Activated CD4-positive, alpha-beta T cell treated with anti-CD3 and anti-CD28 coated beads for 24 hours (primary cell): ENCODE measurements at regions not wholly inside any gene's neighbourhood (a gene's known extent, or its start where the extent isn't known, plus 50 kb on each side); places are given as distances from the start of the nearest gene placed in this dataset.

ENCODE experiments used
- DNase-seq, 2 donors: peaks; one replicate each; pipeline ENCODE4 v3.0.0-alpha.2; 2020; ENCODE audit warnings: low read depth in 2 of 2

DNA sequence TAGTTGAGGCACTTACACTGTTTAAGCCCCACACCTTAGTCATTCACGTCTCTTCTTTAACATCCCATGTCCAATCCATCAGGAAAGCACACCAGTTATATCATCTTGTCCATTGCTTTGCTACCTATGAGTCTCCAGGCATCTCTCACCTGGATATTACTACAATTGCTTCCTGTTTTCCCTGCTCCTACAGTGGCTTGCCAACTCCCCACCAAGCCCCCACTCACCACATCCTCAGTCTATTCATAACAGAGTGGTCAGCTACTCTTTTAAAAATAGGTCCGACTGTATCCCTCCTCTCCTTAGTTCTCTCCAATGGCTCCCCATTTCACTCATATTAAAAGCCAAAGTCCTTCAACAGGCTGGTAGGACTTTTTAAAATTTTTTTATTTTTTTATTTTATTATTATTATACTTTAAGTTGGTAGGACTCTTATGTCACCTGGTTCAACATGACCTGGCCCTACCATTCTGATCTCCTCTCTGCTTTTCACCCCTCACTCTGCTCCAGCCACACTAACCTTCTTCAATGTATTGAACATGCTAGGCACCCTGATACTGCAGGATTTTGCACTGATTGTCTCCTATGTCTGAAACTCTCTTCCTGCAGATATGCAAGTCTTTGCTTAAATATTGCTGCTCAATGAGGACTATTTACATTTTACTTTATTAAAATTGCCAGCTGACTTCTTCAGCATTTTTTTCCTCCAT, 253.2 kb downstream of the CYRIA start:
- no peak for DNase-seq

DNA sequence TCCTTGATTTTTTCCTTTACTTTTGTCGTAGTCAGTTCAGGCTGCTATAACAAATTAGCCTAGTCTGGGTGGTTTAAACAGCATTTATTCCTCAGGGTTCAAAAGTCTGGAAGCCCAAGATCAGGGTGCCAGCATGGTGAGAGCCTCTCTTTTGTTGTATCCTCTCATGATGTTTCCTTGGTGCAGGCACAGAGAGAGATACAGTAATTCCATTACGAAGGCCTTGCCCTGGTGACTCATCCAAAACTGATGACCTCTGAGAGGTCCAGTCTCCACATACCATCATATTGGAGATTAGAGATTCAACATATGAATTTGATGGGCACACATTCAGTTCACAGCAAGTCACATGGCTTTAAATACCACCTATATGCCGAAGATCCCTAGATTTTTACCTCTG, 253.8 kb downstream of the CYRIA start:
- DNase-seq = no peak

- DNase-seq = no peak
Observed at GRCh38 chr2:16409849-16410248, 255.8 kb downstream of the CYRIA start.

GRCh38 chr2:16409006-16409390, 256.6 kb downstream of the CYRIA start:
- DNase-seq = no peak

GRCh38 chr2:16408331-16409005, 257.2 kb downstream of the CYRIA start:
- no peak for DNase-seq

- no peak for DNase-seq
Observed at GRCh38 chr2:16407358-16407757, 258.3 kb downstream of the CYRIA start.

- DNase-seq = no peak
Observed at GRCh38 chr2:16406496-16407289, 258.9 kb downstream of the CYRIA start.

DNA sequence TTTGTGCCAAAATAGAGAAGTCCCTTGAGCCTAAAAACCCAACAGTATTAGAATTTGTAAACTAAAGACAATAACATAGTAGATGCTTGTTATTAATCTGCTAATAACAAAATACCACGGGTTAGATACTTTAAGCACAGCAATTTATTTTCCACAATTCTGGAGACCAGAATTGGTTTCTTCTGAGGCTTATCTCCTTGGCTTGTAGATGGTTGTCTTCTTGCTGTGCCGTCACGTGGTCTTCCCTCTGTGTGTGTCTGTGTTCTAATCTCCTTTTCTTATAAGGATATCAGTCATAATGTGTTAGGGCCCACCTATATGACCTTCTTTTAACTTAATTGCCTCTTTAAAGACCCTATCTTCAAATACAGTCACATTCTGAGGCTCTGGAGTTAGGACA, 260.1 kb downstream of the CYRIA start:
- no peak for DNase-seq

DNA sequence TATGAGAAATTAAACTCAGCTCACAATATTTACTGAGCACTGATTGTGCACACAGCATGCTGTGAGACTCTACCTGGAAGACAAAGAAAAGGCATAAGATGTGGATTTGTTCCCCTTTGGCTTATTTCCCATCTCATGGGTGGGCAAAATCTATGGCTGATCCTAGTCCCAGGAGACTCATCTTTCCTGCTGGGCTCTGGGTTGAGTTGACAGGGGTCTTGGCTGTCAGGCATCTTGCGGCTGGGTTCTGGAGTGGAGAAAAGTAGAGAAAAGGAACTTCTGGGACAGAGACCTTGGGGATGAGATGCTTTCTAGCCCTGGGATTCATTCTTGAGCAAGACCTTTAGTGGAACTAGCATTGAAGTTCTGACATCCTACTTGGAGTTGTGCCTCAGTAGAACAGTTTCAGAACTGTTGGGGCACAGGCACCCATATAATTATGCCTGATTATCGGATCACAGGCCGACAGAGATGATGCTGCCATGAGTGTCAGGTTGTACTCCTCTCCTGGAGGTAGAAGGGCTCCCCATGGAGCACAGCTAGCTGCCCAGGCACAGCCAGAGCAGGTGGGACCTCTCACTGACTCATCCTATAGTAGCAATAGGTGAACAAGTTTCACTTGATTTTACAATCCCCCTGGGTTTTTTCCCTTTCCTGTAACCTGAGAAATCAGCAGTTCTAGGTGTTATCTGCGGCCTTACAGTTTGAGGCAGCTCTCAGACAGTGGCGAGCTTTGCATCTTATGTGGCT, 260.9 kb downstream of the CYRIA start:
- DNase-seq = no peak

DNA sequence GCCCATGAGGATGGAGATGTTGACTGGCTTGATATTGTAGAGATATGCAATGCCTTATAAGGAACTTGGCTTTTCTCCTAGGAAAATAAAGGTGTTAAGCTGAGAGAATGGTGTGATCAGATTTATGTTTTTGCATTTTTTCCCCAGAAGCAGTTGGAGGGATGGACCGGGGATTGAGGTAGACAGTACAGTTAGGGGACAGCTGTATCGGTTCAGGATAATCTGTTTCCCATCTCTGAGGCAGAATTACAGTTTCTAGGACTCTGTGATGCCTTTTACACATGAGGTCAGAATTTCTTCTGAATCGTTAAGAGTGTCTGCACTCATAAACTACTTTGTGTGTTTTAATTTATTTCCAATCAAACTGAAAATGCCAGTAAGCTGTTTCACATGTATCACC, 261.5 kb downstream of the CYRIA start:
- DNase-seq = no peak

GRCh38 chr2:16402891-16403290, 262.7 kb downstream of the CYRIA start:
- no peak for DNase-seq

DNA sequence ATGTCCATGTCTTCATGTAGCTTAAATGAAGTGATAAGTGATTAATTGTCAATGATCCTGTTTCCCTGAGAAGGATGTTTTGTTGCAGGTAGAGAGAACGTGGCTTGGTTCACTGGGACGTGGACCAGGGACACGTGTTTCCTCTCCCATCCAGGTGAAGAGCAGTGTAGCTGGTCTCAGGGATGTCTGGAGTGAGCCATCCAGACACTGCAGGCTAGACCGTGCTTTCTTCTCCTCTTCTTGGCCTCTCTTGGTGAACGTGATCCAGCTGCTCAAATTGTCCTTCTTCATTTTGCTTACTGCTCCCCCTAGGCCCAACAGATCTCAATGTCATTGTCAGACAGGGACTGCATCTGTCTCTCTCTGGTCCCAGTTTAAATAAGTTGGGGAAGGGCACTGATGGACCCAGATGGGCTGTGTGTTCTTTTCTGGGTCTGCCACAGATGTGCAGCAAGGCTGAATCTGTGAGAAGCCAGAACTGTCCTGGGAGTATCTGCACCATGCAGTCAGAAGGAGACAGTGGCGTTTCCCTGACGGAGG, 263.8 kb downstream of the CYRIA start:
- no peak for DNase-seq

DNA sequence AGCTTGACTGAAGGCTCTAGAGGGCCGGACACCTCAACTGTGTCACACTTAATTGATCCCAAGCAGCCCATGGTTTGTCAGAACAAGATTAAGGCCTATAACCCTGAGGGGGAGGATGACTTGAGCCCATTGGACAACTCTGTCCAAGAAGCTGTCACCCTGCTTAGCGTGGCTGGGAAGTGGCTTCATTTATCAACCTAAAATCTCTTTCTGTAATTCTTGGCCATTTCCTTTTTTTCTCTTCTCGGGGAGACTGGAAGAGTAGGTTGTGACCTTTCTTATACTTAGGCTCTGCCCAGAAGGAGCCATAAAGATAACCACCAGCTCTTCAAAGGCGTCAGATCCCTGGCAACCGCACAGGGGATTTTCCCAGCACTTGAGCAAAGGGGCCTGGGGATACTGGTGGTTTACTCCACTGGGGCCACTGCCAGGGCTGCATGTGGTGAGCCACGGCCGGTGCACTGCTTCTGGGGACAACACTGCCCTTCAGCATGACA, 265.5 kb downstream of the CYRIA start:
- no peak for DNase-seq

DNA sequence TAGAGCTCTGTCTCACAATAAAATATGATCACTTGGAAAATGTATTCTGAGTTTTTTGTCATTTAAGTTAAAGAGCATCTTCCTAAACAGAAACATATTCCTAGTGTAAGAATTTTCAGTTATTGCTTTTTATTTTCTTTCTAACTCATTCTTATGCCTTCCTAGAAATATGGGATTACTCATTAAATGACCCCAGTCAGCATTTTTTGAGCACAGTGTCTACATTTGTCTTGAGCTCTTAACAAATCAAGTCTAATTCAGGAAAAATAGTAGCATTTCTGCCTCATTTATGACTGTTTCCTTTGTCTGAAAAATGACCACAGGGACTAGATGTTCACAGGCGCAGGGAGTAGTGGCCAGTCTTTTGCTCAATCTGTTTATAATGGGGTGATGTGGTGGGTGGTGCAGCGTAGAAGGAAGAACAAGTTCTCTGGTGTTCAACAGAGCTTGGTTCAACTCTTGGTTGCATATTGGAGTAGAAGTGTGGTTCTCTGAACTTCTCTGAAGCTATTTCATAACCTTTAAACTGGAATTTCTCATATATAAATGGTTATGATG, 267.1 kb downstream of the CYRIA start:
- no peak for DNase-seq

GRCh38 chr2:16397681-16398475, 267.8 kb downstream of the CYRIA start:
- no peak for DNase-seq

DNA sequence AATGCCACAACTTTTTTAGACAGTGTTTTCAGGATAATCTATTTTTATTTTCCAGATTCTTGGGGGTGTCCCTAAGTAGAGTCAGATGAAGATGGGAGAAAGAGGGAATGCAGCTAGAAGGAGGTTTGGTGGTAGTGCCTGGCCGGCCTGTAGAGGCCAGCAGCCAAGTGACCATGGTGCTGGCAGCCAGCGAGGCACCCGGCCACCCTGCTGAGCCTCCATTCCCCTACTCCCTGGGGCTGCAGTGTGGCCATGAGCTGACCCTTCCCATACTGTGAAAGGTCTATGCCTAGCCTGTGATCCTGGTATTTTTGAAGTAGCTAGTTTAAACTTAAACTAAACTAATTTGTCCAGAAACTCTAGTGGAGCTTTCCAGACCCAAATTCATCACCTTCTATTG, 268.6 kb downstream of the CYRIA start:
- DNase-seq = no peak

DNA sequence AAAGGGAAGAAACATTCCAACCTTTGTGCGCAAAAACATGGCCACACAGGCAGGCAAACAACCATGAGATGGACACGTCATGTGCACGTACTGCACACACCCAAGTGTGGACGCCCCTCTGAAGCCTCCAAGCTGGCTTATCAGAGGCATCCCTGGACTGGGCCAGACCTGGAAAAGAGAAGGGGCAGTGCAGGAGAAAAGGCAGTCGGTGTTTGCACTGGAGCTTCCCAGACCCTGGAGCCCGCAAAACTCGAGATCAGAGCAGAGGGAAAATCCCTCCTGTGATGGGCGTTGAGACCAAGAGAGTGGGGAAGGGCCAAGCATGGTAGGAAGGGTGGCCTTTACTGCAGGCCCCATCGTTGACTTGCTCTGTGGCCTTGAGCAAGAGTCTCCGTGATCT, 269.5 kb downstream of the CYRIA start:
- no peak for DNase-seq

DNA sequence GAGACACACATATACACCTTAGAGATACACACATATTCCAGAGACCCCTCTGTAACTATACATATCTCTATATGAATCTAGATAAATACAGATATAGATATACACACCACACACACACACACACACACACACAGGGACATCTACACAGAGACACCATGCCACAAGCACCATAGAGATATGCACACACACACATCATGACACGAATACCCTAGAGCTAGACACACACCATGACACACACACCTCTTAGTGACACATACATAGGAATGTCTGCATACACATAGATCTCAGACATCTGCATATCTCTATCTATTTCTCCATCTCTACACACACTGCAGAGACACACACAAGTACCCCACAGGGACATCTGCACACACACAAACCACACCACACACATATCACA, 270.0 kb downstream of the CYRIA start:
- no peak for DNase-seq

DNA sequence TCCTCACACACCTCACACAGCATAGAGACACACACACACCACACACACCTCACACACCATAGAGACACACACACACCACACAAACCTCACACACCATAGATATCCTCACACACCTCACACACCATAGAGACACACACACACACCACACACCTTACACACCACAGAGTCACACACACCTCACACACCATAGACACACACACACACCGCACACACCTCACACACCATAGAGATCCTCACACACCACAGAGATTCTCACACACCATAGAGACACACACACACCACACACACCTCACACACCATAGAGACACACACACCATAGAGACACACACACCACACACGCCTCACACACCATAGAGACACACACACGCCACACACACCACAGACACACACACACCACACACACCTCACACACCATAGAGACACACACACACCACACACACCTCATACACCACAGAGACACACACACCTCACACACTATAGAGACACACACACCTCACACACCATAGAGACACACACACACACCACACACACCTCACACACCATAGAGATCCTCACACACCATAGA, 270.6 kb downstream of the CYRIA start:
- DNase-seq = no peak
